ENCODE measurements at regions not wholly inside any gene's neighbourhood (a gene's known extent, or its start where the extent isn't known, plus 50 kb on each side); places are given as distances from the start of the nearest gene placed in this dataset.

- H3K27ac ChIP-seq (ENCODE audit: extremely low read depth, low read depth, low read length): no peak overlapping the region
- H3K36me3 ChIP-seq (ENCODE audit: control insufficient read depth, insufficient read depth, low read length): no peaks in the 10 kb centered on the region
- WGBS (ENCODE audit: insufficient coverage, low coverage, missing lambda C conversion rate): 2% methylated on average over 3 of the region's 3 CpGs
- H2AFZ ChIP-seq (ENCODE audit: low read depth, low read length): no peak overlapping the region
- no peaks in the 10 kb centered on the region for H3K79me2 ChIP-seq (ENCODE audit: control insufficient read depth, insufficient read depth, low read length)
- in situ Hi-C loops (cut with MboI) (no loop called here), intact Hi-C loops (cut with micrococcal nuclease) (no loop called here)
- ChIA-PET CTCF (ENCODE audit: low intra/inter-chr PET ratio) (no interaction called here), POLR2A (no interaction called here)
- no peaks in the 10 kb centered on the region for H3K27me3 ChIP-seq (ENCODE audit: control insufficient read depth in 2 of 2, insufficient read depth in 2 of 2, low read length in 2 of 2)
- no peak for TF ChIP-seq TFE3 (CRISPR knock-in tag; IDR thresholded peaks at IDR 0.05)
- TF ChIP-seq ARNT (IDR thresholded peaks at IDR 0.05): no peak
- no peak for TF ChIP-seq BRF2 (IDR thresholded peaks at IDR 0.05; ENCODE audit: borderline replicate concordance, insufficient read depth, insufficient read length)
- no peak for TF ChIP-seq ZNF3 (CRISPR knock-in tag; IDR thresholded peaks at IDR 0.05)
- no peak for TF ChIP-seq RBM15 (IDR thresholded peaks at IDR 0.05; ENCODE audit: insufficient read depth, low read length)
- no peak for TF ChIP-seq DACH1 (IDR thresholded peaks at IDR 0.05; ENCODE audit: partially characterized antibody)
- no peak for TF ChIP-seq JUND (IDR thresholded peaks at IDR 0.05; ENCODE audit: borderline replicate concordance, low read depth, low read length)
- no peak for TF ChIP-seq JUND (tag; IDR thresholded peaks at IDR 0.05; ENCODE audit: borderline replicate concordance, low read depth, low read length)
- TF ChIP-seq U2AF2 (optimal IDR thresholded peaks at IDR 0.05; ENCODE audit: low read depth, low read length): no peak
- FAIRE-seq: no peak
- DNase-seq (ENCODE audit: extremely low read depth in 1 of 4, low spot score in 3 of 4): no peak
- no TSS peak for BruUV-seq (replicated peaks)
- no peaks in the 10 kb centered on the region for H4K20me1 ChIP-seq (replicated peaks; ENCODE audit: control insufficient read depth, insufficient read depth, low read length)
- H3K4me3 ChIP-seq: no peak overlapping the region
- no peaks in the 10 kb centered on the region for H3K4me1 ChIP-seq (replicated peaks in 1 of 2; ENCODE audit: control insufficient read depth in 2 of 2, insufficient read depth in 2 of 2, low read length in 2 of 2)
- H3K9me3 ChIP-seq (replicated peaks; ENCODE audit: control insufficient read depth, insufficient read depth, low read depth, low read length): no peaks in the 10 kb centered on the region
- H3K4me2 ChIP-seq (ENCODE audit: insufficient read depth, low read length): no peak overlapping the region
- no peak overlapping the region for H3K9ac ChIP-seq (ENCODE audit: insufficient read depth in 1 of 2, low read depth in 2 of 2, low read length in 2 of 2)
- ATAC-seq: no peak
- no peaks in the 10 kb centered on the region for H3K9me1 ChIP-seq (ENCODE audit: control insufficient read depth, insufficient read depth, low read length)
These were observed 218.4 kb downstream of the LMBRD1 start for GRCh38 chr6:69578361-69578890.
